ENCODE measurements at regions not wholly inside any gene's neighbourhood (a gene's known extent, or its start where the extent isn't known, plus 50 kb on each side); places are given as distances from the start of the nearest gene placed in this dataset.

DNA sequence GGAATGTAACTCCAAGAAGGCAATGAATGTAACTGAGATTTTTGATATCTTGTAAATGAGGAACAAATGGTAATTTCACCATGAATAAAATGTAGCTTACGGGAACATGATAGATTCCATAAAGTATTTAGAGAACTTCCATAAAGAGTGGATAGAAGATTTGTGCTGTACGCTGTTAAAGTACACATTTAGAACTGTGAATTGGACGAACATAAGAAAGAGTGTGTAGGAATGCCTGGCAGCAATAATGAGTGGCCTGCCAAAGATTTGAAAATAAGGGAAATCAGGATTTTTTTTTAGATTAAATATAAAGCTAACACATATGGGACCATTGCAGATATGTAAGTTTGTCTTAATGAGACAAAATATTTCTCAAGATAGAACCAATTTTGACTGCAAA is 1153.3 kb upstream of the EYS start:
- no peak for DNase-seq

DNA sequence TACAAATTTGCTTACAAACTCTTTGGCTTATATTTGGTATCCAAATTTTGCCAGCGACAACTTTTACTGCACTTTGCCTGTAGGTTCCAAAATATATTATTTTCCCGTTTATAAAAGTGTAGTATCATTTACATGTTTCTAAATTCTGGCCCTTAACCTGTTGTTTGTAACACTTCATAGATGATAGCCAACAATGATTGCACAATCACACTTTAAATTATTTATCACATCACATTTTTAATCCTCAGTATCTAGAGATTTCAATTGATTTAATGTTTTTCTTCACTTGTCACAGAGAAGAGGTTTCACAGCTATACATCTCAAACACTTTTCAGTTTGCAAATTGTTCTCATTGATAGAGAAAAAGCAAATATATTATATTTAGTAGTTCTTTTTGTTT is 1151.2 kb upstream of the EYS start:
- DNase-seq = no peak

DNA sequence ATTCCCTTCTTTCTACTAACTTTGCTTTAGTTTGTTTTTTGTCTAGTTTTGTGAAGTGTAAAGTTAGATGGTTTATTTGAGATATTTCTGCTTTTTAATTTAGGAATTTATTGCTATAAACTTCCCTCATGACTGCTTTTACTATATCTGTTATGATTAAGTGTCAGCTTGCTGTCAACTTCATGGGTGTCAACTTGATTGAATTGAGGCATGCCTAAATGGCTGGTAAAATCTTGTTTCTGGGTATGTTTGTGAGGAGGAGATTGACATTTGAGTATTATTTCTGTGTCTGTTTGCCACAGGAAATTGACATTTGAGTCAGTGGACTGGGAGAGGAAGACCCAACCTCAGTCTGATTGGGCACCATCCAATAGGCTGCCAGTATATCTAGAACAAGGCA is 1147.0 kb upstream of the EYS start:
- DNase-seq = no peak

DNA sequence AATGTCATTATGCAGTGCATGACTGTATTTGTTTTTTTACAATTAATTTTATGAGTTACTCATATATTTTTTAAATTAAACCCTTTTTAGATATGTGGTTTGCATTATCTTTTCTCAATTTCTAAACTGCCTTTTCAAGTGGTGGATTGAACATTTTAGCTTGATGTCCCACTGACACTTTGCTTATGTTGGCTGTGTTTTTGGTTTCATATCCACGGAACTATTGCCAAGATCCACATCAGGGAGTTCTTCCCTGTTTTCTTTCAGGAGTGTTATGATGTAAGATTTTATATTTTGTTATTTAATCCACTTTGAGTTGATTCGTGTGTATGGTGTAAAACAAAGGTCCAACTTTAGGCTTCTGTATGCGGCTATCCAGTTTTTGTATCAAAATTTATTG is 1144.9 kb upstream of the EYS start:
- DNase-seq = no peak

DNA sequence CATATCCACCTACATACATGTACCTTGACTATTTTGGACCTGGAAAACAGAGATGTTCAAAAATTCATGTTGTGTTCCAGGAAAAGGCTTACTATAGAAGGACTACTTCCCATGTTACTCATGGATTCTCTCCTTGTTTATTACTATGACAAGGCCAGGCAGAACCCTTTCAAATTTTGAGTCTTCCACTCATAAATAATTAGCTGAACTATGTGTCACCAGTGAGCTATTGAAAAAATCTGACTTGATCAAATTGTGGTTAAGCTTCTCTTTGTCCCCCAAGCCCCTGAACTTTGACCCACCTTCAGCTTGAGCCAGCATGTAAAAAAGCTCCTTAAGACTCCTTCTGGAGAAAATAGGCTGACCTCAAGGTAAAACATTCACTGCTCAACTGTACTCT is 1142.8 kb upstream of the EYS start:
- no peak for DNase-seq

DNA sequence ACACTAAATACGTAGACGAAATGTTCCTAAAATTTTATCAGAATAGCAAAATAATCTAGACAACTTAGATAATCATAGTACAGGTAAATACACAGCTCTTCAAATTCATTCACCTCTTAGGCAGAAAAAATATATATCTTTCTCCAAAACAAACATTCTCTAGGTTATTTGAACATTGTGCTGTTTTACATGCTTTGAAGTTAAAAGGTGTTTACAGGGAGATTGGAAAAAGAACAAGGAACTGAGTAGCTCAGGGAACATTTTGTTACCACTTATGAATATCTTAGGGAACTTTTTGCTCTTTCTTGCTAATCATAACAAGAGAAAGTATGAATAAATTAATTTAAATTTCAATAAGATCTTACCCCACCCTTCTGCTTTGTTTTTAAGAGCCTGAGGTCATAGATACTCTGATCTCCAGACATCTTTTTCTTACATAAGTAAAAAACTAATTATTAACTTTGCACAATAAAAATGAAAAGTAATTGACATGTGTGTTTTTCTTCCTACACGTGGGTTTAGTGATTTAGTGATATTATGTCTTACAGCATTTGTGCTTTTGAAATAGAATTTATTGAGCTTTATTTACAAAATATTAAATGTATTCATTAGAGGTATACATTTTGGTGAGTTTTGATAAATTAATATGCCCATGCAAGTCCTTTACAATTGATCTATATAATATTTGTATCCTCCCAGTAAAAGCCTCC is 1141.4 kb upstream of the EYS start:
- DNase-seq = no peak

DNA sequence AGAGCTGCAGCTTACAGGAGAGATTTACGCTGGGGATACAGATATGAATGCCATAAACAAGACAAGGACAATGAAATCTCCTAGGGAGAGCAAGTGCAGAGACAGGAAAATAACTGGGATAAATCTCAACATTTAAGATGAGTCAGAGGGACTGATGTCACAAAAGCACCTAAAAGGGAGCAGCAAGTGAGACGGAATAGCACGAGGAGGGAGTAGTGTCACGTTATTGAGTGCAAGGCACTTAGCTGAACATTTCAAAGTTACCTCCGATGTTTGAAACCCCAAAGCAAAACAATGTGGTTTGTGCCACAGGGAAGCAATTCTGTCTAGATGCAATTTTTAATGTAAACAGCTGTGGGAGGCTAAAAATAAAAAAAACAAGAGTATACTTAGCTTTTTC is 1131.7 kb upstream of the EYS start:
- no peak for DNase-seq

DNA sequence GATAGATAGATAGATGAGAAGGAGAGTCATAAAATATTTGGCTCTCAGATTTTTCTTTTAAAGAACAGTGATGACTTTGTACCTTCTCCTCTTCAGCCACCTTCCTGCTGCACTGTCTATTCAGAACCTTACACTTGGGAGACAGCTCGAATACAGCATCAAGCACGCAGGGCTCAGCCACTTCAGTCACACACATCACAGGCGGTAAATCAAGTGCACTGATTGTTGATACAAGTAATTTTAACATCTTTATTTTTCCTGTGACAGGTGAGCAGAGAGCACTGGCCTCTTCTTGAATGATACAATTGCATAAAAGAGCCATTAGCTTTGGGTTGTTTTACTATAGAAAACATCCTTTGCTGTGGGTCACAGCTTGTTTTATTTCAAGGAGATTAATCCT is 1118.5 kb upstream of the EYS start:
- DNase-seq = no peak

DNA sequence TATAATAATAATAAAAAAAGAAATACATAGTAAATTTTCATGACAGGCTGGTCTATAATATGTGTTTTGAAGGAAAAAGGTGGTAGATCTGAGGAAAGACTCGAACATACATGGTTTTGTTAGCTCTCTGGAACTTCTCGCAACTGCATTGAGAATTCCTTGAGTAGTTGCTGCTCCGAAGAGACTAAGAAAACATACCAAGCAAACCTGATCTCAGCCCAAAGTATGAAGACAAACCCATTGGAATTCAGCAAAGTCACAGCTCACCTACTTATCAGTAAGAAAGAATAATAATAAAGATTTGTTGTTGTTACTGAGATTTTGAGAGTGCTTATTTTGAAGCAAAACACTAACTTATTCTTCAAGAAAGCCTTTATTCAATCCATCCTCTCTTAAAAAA is 1107.1 kb upstream of the EYS start:
- no peak for DNase-seq

DNA sequence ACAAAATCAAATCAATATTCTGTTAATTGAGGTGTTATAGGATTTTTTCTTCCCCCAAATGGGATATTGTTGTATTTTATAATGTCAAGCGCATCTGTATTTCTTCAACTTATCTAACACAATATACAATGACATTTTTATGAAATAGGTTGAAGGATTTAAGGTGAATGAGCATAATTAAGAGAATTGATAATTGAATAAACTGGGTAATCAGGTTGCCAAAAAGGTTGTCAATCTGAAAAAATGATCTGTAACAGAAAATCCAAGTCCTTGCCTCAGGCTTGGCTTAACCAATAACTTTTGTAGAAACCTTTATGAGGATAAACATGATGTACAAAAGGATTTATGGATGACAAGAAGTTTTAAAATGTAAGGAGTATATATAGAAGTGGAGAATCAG is 1101.7 kb upstream of the EYS start:
- no peak for DNase-seq

DNA sequence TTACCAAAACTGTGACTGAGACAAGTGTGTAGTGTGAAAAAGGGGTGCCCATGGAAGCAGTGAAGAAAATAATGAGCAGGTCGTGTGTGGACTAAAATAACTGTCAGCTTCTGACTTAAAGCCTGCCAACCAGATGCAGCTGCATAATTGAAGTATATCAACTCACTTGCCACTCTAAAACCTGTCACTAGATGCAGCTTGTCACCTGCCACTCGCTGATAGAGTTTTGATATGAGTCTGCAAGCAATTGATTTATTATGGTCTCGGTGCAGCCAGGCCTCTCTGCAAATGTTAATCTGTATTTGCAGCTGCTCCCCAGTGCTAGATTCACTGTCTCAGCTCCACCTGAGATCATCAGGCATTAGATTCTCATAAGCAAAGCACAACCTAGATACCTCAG is 1090.0 kb upstream of the EYS start:
- DNase-seq = no peak

DNA sequence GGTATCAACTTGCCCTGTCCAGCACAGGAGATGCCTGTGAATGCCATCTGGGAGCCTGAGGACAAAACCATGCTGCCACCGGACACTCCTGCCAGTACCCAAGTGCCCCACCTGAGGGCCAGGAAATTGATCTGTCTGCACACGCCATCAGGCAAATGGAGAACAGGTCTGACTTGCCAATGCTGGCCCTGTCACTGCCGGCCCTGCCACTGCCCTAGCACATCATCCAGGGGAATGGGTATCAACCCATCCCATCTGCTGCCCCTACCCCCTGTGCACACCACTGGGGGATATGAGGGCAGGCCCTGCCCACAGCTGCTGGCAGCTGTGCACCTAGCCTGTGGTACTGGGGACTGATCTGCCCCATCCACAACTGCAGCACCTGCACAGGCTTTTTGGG is 1081.6 kb upstream of the EYS start:
- DNase-seq = no peak

DNA sequence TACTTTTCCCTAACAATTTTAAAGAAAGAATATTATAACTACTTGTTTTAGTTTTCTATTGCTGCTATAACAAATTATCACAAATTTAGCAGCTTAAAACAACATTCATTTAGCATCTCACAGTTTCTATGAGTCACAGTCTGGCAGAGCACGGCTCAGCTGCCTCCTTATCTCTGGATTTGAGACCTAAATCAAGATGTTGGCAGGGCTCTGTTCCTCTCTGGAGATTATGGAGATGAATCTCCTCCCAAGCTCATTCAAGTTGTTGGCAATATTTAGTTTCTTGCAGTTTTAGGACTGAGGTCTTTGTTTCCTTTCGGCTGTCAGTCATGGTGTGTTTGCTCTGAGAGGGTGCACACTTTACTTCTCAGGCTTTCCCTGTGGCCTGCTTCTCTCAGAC is 1065.8 kb upstream of the EYS start:
- DNase-seq = no peak

DNA sequence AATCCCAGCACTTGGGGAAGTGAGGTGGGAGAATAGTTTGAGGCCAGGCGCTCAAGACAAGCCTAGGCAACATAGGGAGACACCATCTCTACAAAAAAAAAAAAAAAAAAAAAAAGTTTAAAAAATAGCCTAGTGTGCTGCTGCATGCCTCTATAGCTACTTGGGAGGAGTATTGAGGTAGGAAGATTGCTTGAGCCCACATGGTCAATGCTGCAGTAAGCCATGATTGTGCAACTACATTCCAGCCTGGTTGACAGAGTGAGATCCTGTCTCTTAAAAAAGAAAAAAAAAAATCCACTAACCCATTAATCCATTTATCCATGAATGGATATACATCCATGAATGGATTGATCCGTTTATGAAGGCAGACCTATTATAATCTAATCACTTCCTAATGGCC is 1064.6 kb upstream of the EYS start:
- DNase-seq = no peak

DNA sequence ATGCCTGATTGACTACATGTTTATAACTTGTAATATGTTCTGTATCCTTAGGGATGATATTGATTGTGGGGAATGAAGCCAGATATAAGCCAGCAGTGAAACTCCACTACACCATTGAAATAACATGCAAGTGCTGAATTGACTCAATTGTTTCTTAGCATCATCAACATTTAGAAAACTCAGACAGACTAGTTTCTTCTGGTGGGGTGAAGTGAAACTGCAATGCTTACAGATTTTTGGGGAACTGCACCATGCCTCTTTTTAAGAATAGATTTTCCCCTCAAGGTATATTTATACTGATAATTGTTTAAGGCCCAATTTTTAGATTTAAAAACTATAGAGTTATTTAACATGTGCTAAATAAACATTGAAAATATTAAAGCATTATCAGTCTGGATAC is 1044.6 kb upstream of the EYS start:
- DNase-seq = no peak

DNA sequence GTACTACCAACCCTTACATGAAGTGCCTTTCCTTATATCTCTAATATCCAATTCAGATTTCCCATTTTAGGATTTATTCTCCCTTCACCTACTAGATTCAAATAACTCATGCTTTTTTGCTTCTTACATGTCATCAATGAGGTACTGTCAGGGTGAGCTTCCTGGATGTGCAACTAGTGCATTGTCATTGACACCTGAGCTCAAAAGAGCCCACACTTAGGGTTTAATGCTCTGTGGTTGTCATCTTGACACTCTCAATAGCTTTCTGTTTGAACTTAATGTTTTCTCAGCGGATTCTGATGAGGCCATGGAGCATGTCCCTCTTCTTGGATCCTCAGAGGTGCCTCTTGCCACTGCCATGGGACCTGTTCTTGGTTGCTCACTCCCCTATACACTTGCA is 1033.3 kb upstream of the EYS start:
- no peak for DNase-seq

DNA sequence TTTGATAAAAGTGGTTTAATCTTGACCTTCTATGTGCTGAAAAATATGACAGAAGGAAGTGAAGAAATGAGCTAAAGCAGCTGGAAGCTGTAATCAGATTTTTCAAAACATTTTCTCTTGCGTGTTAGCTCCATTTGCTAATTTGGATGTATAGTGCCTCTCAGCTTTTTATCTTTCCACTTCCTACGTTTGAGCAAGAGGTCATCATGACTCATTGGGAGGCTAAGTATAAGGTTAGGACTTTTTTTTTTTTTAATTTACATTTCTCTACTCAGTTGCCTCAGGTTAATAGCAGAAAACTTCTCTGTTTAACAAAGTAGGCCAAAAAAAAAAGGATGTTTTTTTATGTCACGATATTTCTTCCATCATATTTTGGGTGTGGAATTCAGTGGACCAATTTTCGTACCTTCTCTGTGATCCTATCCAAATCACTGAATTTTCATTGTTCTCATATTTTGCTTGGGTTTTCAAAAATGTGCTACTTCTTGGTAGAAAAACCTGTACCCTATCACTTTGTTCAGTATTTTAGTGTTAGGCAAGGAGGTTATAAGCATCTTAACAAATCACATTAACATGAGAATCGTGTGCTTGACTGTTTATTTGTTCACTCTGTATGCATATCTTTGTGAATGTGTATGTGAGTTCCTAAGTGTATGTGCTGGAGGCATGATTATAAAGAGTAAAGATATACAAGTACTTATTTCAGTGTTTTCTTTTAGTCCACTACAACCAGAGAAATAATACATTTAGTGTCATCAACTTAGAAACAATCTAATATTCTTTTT is 1028.3 kb upstream of the EYS start:
- DNase-seq = no peak

DNA sequence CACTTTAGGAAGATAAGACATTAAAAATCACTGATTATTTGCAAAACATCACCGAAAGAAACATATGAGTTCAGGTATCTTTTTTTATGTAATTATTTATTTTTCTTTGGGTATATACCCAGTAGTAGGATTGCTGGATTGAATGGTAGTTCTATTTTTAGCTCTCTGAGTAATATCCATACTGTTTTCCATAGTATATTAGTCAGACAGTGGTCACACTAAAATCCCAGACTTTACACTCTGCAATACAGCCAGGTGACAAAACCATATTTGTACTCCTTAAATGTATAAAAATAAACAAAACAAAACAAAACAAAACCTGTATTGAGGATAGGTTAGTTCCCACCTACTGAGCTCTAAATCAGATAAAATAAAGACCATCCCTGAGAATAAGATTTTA is 1024.3 kb upstream of the EYS start:
- DNase-seq = no peak

DNA sequence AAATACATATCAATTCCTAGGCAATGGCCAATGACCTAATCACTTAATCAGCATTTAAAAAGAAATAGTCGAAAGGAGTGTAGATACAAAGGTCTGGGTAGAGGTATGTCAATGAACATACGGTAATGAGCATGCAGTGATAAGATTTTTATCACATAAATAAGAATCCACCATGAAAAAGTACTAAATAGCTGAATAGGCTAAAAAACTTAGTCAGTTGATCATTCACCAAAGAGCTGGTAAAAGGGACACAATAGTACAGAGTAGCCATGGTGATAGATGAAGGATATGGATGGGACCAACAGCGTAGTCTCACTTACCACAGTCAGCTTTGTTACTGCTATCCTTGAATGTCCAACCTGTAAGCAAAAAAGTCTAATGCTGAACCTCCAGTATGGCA is 1018.6 kb upstream of the EYS start:
- no peak for DNase-seq

DNA sequence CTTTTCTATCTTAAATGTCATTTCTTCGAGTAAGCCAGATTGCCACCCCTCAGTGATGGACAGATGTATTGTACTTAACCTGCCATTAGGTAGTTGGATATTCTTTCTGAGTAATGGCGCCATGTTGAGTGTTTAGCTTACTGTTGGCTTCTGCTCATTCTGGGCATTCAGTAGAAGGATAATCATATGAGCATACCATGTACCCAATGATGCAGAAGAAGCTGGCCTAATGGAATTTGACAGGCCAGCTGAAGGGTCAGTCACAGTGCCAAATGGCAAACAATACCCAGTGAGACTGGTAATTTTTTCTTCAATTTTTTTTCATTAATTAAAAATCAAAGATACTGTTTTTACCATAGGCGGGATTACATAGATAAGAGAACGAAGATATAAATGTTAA is 1010.8 kb upstream of the EYS start:
- DNase-seq = no peak

DNA sequence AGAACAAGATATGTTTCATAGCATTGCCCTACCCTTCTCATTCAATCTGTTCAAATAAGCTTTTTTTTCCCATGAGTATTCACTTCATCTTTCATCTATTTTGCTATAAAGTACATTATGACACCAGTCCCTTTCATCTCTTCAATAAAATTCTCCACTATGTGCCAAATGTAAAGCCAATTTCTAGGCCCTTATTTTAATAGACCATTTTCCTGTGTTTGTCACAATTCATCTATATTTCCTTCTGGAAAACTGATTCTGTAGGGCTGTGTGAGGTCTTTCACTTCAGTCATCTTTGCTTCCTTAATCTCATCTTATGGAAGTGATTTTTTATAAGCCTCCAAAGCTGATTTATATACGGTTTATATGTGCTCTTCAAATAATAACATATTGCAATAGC is 992.4 kb upstream of the EYS start:
- DNase-seq = no peak

DNA sequence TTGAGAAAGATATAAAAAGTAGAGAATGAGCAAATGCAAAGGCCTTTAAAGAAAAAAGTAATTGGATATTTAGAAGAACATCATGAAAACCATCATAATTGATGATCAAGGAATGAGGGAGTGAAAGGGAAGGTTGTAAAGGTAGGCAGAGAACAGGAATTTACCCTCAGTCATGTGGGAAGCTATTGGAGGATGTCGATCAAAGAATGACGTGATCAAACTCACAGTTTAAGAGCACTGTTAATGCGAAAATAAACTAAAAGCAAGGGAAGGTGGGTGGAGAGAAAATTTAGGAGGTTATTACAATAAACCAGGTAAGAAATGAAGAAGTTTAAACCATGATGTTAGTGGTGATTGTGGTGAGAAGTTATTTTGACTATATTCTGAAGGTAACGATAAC is 982.6 kb upstream of the EYS start:
- DNase-seq = no peak

DNA sequence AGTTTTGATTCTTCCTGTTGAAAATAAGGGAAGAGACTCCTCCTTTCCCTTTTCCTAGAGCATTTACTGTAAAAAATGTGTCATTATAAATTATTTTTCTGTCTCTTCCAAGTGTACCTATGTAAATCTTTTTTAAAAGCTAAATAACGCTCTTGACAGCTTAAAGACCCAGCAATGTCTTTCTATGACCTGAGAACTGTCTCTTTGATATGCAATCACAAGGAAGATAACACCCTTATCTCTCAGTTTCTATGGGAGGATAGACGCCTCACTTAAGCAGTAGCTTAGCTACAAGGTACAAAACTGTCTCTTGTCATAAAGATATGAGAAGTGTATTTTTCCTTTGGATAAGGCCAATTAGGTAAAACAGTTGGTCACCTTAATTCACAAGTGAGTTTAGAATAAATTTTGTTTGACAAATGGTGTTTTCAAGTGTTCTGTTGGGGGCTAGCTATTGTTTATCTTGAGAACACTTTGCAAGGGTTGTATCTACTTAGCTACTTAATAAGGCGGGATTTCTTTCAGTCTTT is 980.6 kb upstream of the EYS start:
- no peak for DNase-seq

DNA sequence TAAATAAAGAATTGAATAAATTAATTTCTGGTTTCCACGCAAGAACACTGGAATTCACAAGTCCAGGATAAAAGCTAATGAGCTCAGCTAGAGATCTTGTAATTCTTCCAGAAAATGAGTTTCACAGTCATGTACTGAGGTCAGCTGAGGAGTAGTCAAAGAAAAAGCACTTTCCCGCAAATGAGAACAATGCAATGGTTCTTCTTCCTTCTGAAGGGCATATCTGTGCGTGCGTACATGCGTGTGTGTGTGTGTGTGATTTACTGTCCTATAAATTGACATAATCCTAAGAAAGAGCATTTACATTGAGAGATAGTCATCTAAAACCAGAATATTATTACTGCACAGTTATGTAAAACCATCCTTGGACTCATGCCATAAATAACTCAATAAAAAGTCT is 968.9 kb upstream of the EYS start:
- DNase-seq = no peak

DNA sequence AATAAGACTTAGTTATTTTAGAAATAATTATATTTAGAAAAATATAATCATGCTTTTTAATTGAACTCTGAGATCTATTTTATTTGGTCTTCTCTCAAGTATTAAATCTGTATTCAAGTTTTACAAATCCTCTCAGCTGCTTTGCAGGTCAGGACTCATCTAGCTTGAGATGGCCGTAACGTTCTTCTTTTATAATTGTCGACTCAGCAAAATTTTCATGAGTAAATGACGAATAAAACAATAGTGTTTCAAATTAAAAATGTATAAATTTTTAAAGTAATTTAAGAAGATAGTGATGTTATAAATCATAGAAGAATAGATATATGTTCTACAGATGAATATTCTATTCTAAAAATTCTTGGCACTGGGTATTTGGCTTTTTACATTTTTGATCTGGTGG is 957.1 kb upstream of the EYS start:
- DNase-seq = no peak
